ENCODE measurements at regions not wholly inside any gene's neighbourhood (a gene's known extent, or its start where the extent isn't known, plus 50 kb on each side); places are given as distances from the start of the nearest gene placed in this dataset.

DNA sequence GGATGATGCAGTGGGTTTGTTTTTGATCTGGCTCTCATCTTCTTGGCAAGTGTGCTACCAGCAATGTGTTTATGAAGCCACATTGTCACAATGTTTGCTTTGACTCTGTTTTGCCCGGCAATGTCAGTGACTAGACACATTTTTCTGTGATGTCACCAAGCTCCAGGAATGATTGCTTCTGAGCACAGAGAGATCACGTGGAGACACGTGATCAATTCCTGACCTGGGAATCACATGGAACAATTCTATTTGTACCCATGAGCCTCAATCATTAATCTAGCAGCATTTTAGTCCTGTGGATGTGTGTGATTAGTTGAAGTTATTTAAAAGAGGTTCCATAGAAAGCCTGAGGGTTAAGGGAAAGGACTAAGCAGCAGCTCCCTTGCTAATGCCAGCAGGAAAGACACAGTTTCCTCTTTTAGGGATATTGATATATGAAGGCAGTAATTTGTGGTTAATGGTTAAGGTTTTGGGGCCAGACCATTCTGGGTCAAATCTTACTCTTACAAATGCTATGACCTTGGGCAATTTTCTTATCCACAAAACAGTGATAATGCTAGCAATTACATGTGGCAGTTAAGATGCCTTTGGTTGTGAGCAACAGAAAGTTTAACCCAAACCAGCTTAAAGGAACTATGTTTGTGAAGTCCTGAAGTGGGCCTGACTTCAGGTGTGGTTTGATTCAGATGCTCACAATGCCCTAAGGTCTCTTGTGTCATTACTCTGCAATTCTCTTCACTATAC, 59.0 kb downstream of the FASLG start:
- H3K27me3 ChIP-seq (ENCODE audit: control insufficient read depth, insufficient read depth, low read length) = no peaks in the 10 kb centered on the region
- intact Hi-C loops (cut with DNase I) = no loop called here
- FAIRE-seq (no peak), DNase-seq (no peak)
- no peaks in the 10 kb centered on the region for H3K36me3 ChIP-seq (ENCODE audit: control insufficient read depth in 2 of 3, insufficient read depth in 3 of 3, low read length in 3 of 3)
- H3K27ac ChIP-seq (ENCODE audit: low read depth in 2 of 2, low read length in 2 of 2) = no peak overlapping the region
- TF ChIP-seq, protein P1, sequence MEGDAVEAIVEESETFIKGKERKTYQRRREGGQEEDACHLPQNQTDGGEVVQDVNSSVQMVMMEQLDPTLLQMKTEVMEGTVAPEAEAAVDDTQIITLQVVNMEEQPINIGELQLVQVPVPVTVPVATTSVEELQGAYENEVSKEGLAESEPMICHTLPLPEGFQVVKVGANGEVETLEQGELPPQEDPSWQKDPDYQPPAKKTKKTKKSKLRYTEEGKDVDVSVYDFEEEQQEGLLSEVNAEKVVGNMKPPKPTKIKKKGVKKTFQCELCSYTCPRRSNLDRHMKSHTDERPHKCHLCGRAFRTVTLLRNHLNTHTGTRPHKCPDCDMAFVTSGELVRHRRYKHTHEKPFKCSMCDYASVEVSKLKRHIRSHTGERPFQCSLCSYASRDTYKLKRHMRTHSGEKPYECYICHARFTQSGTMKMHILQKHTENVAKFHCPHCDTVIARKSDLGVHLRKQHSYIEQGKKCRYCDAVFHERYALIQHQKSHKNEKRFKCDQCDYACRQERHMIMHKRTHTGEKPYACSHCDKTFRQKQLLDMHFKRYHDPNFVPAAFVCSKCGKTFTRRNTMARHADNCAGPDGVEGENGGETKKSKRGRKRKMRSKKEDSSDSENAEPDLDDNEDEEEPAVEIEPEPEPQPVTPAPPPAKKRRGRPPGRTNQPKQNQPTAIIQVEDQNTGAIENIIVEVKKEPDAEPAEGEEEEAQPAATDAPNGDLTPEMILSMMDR (IDR thresholded peaks at IDR 0.05; ENCODE audit: borderline replicate concordance, extremely low read depth, insufficient read depth) = no peak
- H3K9me3 ChIP-seq (ENCODE audit: control insufficient read depth in 2 of 3, insufficient read depth in 1 of 3, low read length in 3 of 3) = no peaks in the 10 kb centered on the region
- no peak overlapping the region for H3K9ac ChIP-seq (ENCODE audit: low read length in 3 of 3)
- H3K4me3 ChIP-seq (ENCODE audit: low read length in 3 of 3) = no peak overlapping the region
- no peaks in the 10 kb centered on the region for H3K4me1 ChIP-seq (ENCODE audit: control insufficient read depth in 2 of 3, insufficient read depth in 2 of 3, low read depth in 1 of 3, low read length in 3 of 3)

DNA sequence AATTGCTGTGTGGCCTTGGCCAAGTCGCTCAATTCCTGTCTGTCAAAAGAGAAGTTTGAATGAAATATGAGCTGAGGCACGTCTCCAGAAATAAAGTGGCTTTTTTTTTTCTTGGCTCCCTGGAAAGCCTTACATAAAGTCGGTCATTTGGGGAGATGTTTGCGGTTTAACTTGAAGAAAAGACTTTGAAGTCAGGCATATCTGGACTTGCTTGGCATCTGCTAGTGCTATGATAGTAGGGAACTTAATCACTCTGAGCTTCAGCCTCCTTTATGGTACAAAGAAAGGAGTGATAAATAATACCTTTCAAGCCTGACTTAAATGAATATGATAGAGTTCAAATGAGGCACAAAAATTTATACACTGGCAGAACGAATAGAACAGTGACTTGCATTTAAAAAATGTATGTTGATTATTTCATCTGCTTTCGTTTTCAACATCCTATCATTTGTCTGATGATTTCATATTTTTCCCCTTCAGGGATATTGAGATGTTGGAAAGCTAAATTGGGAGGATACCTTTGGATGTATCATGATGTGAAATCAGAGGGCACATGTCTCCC, 60.2 kb downstream of the FASLG start:
- FAIRE-seq (no peak), DNase-seq (no peak)
- intact Hi-C loops (cut with DNase I) = no loop called here

DNA sequence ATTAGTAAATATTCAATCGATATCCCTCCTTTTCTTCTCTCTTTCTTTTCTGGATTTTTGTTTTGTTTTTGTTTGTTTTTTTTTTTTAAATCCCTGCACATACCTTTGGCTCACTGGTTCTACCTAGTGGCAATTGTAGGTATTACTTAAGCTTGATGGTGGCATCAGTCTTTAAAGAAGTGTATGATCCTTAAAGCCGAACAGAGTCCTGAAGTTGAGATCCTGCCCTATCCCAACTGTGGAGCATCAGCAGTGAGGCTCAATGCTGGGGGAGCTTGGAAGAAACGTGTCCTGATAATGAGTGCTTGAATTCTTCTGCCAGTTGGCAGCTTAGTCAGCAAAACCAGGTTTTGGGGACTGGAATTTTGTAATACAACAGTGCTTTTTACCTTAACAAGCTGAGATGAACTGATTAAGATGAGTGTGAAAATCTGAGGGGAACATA, 60.8 kb downstream of the FASLG start:
- Histone ChIP-seq H3K9ac (ENCODE audit: low read length in 3 of 3) (no peak overlapping the region), H3K4me3 (ENCODE audit: low read length in 3 of 3) (no peak overlapping the region), H3K27me3 (ENCODE audit: control insufficient read depth, insufficient read depth, low read length) (no peaks in the 10 kb centered on the region), H3K9me3 (ENCODE audit: control insufficient read depth in 2 of 3, insufficient read depth in 1 of 3, low read length in 3 of 3) (no peaks in the 10 kb centered on the region), H3K27ac (ENCODE audit: low read depth in 2 of 2, low read length in 2 of 2) (no peak overlapping the region), H3K4me1 (ENCODE audit: control insufficient read depth in 2 of 3, insufficient read depth in 2 of 3, low read depth in 1 of 3, low read length in 3 of 3) (no peaks in the 10 kb centered on the region), H3K36me3 (ENCODE audit: control insufficient read depth in 2 of 3, insufficient read depth in 3 of 3, low read length in 3 of 3) (no peaks in the 10 kb centered on the region)
- FAIRE-seq (peak; percentile 49), DNase-seq (peak in 2 of 5 donors; percentile 54 to 72)
- intact Hi-C loops (cut with DNase I) = no loop called here
- TF ChIP-seq, protein P1 (IDR thresholded peaks at IDR 0.05; ENCODE audit: borderline replicate concordance, extremely low read depth, insufficient read depth) = peak; percentile 70

More for the DNA sequence above, 60.2 kb downstream of the FASLG start:
- H3K4me3 ChIP-seq (ENCODE audit: low read length in 3 of 3) = no peak overlapping the region
- no peaks in the 10 kb centered on the region for H3K4me1 ChIP-seq (ENCODE audit: control insufficient read depth in 2 of 3, insufficient read depth in 2 of 3, low read depth in 1 of 3, low read length in 3 of 3)
- H3K27me3 ChIP-seq (ENCODE audit: control insufficient read depth, insufficient read depth, low read length) = no peaks in the 10 kb centered on the region
- TF ChIP-seq, protein P1 (IDR thresholded peaks at IDR 0.05; ENCODE audit: borderline replicate concordance, extremely low read depth, insufficient read depth) = no peak
- no peak overlapping the region for H3K27ac ChIP-seq (ENCODE audit: low read depth in 2 of 2, low read length in 2 of 2)
- no peaks in the 10 kb centered on the region for H3K36me3 ChIP-seq (ENCODE audit: control insufficient read depth in 2 of 3, insufficient read depth in 3 of 3, low read length in 3 of 3)
- no peaks in the 10 kb centered on the region for H3K9me3 ChIP-seq (ENCODE audit: control insufficient read depth in 2 of 3, insufficient read depth in 1 of 3, low read length in 3 of 3)
- H3K9ac ChIP-seq (ENCODE audit: low read length in 3 of 3) = no peak overlapping the region
